NCI-H82 (cell line): ENCODE measurements at regions not wholly inside any gene's neighbourhood (a gene's known extent, or its start where the extent isn't known, plus 50 kb on each side); places are given as distances from the start of the nearest gene placed in this dataset.
A peak's percentile ranks its signal among the peaks of the same experiment; 100 is the strongest.

Experiments used
- DNase-seq: peaks from one replicate; lab custom pipeline; 2025; lab: John Stamatoyannopoulos, UW

- peak; percentile 97 for DNase-seq
These were observed 308.5 kb downstream of the BMP7 start for GRCh38 chr20:56957737-56958553.

GRCh38 chr20:56964901-56965300, 301.5 kb downstream of the BMP7 start:
- no peak for DNase-seq

- DNase-seq, result no peak
These were observed 298.5 kb downstream of the BMP7 start for GRCh38 chr20:56967916-56968315.

- no peak for DNase-seq
These were observed 297.9 kb downstream of the BMP7 start for GRCh38 chr20:56968376-56969048.

- DNase-seq, result peak; percentile 65
These were observed 291.8 kb downstream of the BMP7 start for GRCh38 chr20:56974499-56975250.

GRCh38 chr20:56975838-56976237, 290.6 kb downstream of the BMP7 start:
- DNase-seq, result no peak

GRCh38 chr20:56976336-56976735, 290.1 kb downstream of the BMP7 start:
- DNase-seq, result no peak

- no peak for DNase-seq
These were observed 288.0 kb downstream of the BMP7 start for GRCh38 chr20:56978475-56978874.

- no peak for DNase-seq
These were observed 287.3 kb downstream of the BMP7 start for GRCh38 chr20:56979125-56979524.

- DNase-seq, result no peak
These were observed 285.1 kb downstream of the BMP7 start for GRCh38 chr20:56981301-56981700.

GRCh38 chr20:56983813-56984212, 282.6 kb downstream of the BMP7 start:
- DNase-seq, result no peak

GRCh38 chr20:56985066-56985685, 281.3 kb downstream of the BMP7 start:
- no peak for DNase-seq

GRCh38 chr20:56986476-56986875, 280.0 kb downstream of the BMP7 start:
- DNase-seq, result no peak

GRCh38 chr20:56986931-56987720, 279.3 kb downstream of the BMP7 start:
- no peak for DNase-seq

- no peak for DNase-seq
These were observed 278.5 kb downstream of the BMP7 start for GRCh38 chr20:56987986-56988385.

- DNase-seq, result no peak
These were observed 278.0 kb downstream of the BMP7 start for GRCh38 chr20:56988446-56988845.

- no peak for DNase-seq
These were observed 276.9 kb downstream of the BMP7 start for GRCh38 chr20:56989516-56989915.

GRCh38 chr20:56993020-56993559, 273.4 kb downstream of the BMP7 start:
- DNase-seq, result no peak

GRCh38 chr20:56994006-56994405, 272.4 kb downstream of the BMP7 start:
- DNase-seq, result no peak

GRCh38 chr20:56995149-56995548, 271.3 kb downstream of the BMP7 start:
- DNase-seq, result no peak

GRCh38 chr20:56995635-56996075, 270.8 kb downstream of the BMP7 start:
- peak; percentile 54 for DNase-seq
